ENCODE measurements at regions not wholly inside any gene's neighbourhood (a gene's known extent, or its start where the extent isn't known, plus 50 kb on each side); places are given as distances from the start of the nearest gene placed in this dataset.

DNA sequence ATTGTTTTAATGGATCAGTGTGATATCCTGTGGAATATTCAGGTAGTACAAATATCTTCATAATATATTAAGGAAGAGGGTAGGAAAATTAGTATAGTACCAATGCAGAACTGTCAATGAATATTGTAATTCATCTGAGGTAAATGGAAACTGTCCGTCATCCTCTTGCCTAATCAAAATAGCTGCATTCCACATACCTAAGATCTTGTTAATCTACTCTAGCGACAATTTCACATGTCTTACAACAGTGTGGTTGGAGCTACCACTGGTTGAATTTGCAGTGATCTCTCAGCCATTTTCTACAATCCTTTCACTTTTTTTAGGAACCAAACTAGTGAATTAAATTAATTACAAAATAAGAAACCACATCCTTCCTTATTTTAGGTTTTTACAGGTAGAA, 117.5 kb downstream of the PCDH18 start:
- Histone ChIP-seq H2AK9ac (replicated peaks; ENCODE audit: low read depth, low read length, poor library complexity) (no peak overlapping the region), H3K4ac (ENCODE audit: low read depth, low read length) (no peak overlapping the region), H4K91ac (ENCODE audit: insufficient read depth, low read depth, low read length) (no peak overlapping the region), H2BK20ac (ENCODE audit: low read depth, low read length) (no peak overlapping the region), H2BK15ac (ENCODE audit: low read depth, low read length) (no peak overlapping the region), H4K8ac (ENCODE audit: low read depth in 2 of 2, low read length in 2 of 2) (no peak overlapping the region), H3K4me2 (ENCODE audit: low read depth, low read length) (no peak overlapping the region), H3K23ac (ENCODE audit: low read depth, low read length) (no peak overlapping the region), H3K9me1 (ENCODE audit: insufficient read depth, low read length) (no peaks in the 10 kb centered on the region), H3K9ac (ENCODE audit: low read depth, low read length) (no peak overlapping the region), H2AK5ac (ENCODE audit: low read depth, low read length) (no peak overlapping the region), H3K27me3 (ENCODE audit: control insufficient read depth, insufficient read depth, low read length) (no peaks in the 10 kb centered on the region), H3K79me1 (ENCODE audit: low read depth in 1 of 2, low read length in 2 of 2) (no peaks in the 10 kb centered on the region), H4K20me1 (ENCODE audit: insufficient read depth, low read length) (no peaks in the 10 kb centered on the region), H2BK120ac (ENCODE audit: low read depth, low read length) (no peak overlapping the region), H2BK5ac (ENCODE audit: low read depth, low read length, poor library complexity, severe bottlenecking) (no peak overlapping the region), H3K4me3 (ENCODE audit: insufficient read depth, low read depth, low read length) (no peak overlapping the region), H3K36me3 (ENCODE audit: control insufficient read depth, insufficient read depth, low read length) (no peaks in the 10 kb centered on the region), H3K27ac (ENCODE audit: insufficient read depth, low read length) (no peak overlapping the region), H2AFZ (replicated peaks; ENCODE audit: low read length, poor library complexity) (no peak overlapping the region), H3K4me1 (ENCODE audit: control insufficient read depth, insufficient read depth, low read length) (no peaks in the 10 kb centered on the region), H3K14ac (replicated peaks; ENCODE audit: low read depth, low read length) (no peak overlapping the region), H4K5ac (ENCODE audit: low read depth, low read length) (no peak overlapping the region), H3K18ac (ENCODE audit: low read depth, low read length) (no peak overlapping the region), H3K56ac (ENCODE audit: extremely low read depth, insufficient read depth, low read length) (no peak overlapping the region), H3K9me3 (ENCODE audit: control insufficient read depth, insufficient read depth, low read length) (no peaks in the 10 kb centered on the region)
- in situ Hi-C loops (cut with MboI; ENCODE audit: low sequenced_read_pairs) (no loop called here), intact Hi-C loops (cut with micrococcal nuclease) (no loop called here), dilution Hi-C loops (cut with HindIII; ENCODE audit: low sequenced_read_pairs, unreplicated experiment) (no loop called here)
- POLR2A ChIA-PET (ENCODE audit: unreplicated experiment), result no interaction called here
- DNase-seq (no peak), ATAC-seq (ENCODE audit: low read depth) (no peak)
- no TSS peak for BruUV-seq (replicated peaks)
- WGBS, 2 experiments (ENCODE audit: extremely low coverage in 2 of 2, insufficient read length in 1 of 2), result no CpG with 5 or more reads among the region's 2 CpGs
- TF ChIP-seq RFX5 (IDR thresholded peaks at IDR 0.05; ENCODE audit: low read depth, low read length), result no peak
- no peak for TF ChIP-seq POLR2A (IDR thresholded peaks at IDR 0.05; ENCODE audit: low read depth, low read length)
- no peak for TF ChIP-seq RAD21 (IDR thresholded peaks at IDR 0.05; ENCODE audit: low read length)
- TF ChIP-seq MAFK (IDR thresholded peaks at IDR 0.05; ENCODE audit: low read depth, low read length), result no peak
- TF ChIP-seq CHD1 (IDR thresholded peaks at IDR 0.05; ENCODE audit: low read depth, low read length), result no peak
- CTCF ChIA-PET, result no interaction called here

Measured in IMR-90 (cell line).